ENCODE measurements at regions not wholly inside any gene's neighbourhood (a gene's known extent, or its start where the extent isn't known, plus 50 kb on each side); places are given as distances from the start of the nearest gene placed in this dataset.
A peak's percentile ranks its signal among the peaks of the same experiment; 100 is the strongest.

DNA sequence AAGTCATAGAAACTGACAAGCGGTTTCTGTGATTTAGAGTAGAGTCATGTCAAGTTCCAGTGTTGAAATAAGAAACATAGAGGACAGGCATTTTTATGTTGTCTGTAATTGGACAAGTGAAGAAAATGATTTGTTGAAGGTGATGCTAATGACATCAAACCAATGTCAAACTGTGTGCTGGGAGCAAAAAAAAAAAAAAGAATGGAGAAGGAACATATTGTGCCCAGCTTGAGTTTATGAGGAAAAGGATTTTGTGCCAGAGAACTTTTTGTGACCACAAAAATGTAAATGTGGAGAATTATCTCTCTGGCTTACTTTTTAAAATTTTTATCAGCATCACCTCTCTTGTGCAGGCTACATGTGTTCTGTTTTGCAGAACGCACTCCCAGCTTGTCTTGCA, 495.7 kb downstream of the RAPGEF2 start:
- Mint-ChIP-seq H3K27ac (ENCODE audit: low read depth, unreplicated experiment) (no peak overlapping the region), H3K4me1 (ENCODE audit: insufficient read depth, unreplicated experiment) (peaks cover 15% of the 10 kb centered on the region), H3K36me3 (ENCODE audit: insufficient read depth, unreplicated experiment) (no peaks in the 10 kb centered on the region), H3K4me3 (ENCODE audit: unreplicated experiment) (no peak overlapping the region), H3K9me3 (ENCODE audit: unreplicated experiment) (no peaks in the 10 kb centered on the region), H3K27me3 (ENCODE audit: insufficient read depth, unreplicated experiment) (no peaks in the 10 kb centered on the region)
- no TSS peak for BruUV-seq (replicated peaks)
- ChIA-PET POLR2A (no interaction called here), CTCF (interaction anchor here (1.6 kb wide), 1 partner anchor 9 kb away, joined by 4 read pairs; no protein-coding TSS in a partner anchor)
- DNase-seq (ENCODE audit: unreplicated experiment) = no peak
- intact Hi-C loops (cut with micrococcal nuclease) = no loop called here
- TF ChIP-seq, protein P1, sequence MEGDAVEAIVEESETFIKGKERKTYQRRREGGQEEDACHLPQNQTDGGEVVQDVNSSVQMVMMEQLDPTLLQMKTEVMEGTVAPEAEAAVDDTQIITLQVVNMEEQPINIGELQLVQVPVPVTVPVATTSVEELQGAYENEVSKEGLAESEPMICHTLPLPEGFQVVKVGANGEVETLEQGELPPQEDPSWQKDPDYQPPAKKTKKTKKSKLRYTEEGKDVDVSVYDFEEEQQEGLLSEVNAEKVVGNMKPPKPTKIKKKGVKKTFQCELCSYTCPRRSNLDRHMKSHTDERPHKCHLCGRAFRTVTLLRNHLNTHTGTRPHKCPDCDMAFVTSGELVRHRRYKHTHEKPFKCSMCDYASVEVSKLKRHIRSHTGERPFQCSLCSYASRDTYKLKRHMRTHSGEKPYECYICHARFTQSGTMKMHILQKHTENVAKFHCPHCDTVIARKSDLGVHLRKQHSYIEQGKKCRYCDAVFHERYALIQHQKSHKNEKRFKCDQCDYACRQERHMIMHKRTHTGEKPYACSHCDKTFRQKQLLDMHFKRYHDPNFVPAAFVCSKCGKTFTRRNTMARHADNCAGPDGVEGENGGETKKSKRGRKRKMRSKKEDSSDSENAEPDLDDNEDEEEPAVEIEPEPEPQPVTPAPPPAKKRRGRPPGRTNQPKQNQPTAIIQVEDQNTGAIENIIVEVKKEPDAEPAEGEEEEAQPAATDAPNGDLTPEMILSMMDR (IDR thresholded peaks at IDR 0.05; ENCODE audit: unreplicated experiment) = no peak

- ChIA-PET CTCF (no interaction called here), POLR2A (no interaction called here)
- H3K4me1 Mint-ChIP-seq (ENCODE audit: insufficient read depth, unreplicated experiment) = peaks cover 15% of the 10 kb centered on the region
- no peaks in the 10 kb centered on the region for H3K9me3 Mint-ChIP-seq (ENCODE audit: unreplicated experiment)
- BruUV-seq (replicated peaks) = no TSS peak
- intact Hi-C loops (cut with micrococcal nuclease) = no loop called here
- no peak for DNase-seq (ENCODE audit: unreplicated experiment)
- H3K27ac Mint-ChIP-seq (ENCODE audit: low read depth, unreplicated experiment) = no peak overlapping the region
- H3K4me3 Mint-ChIP-seq (ENCODE audit: unreplicated experiment) = no peak overlapping the region
- no peaks in the 10 kb centered on the region for H3K36me3 Mint-ChIP-seq (ENCODE audit: insufficient read depth, unreplicated experiment)
- no peaks in the 10 kb centered on the region for H3K27me3 Mint-ChIP-seq (ENCODE audit: insufficient read depth, unreplicated experiment)
- TF ChIP-seq, protein P1 (IDR thresholded peaks at IDR 0.05; ENCODE audit: unreplicated experiment) = no peak
Observed at GRCh38 chr4:159600061-159600460, 497.2 kb downstream of the RAPGEF2 start.

- DNase-seq (ENCODE audit: unreplicated experiment) = no peak
- Mint-ChIP-seq H3K9me3 (ENCODE audit: unreplicated experiment) (no peaks in the 10 kb centered on the region), H3K4me3 (ENCODE audit: unreplicated experiment) (no peak overlapping the region), H3K4me1 (ENCODE audit: insufficient read depth, unreplicated experiment) (peaks cover 14% of the 10 kb centered on the region), H3K27ac (ENCODE audit: low read depth, unreplicated experiment) (no peak overlapping the region), H3K36me3 (ENCODE audit: insufficient read depth, unreplicated experiment) (no peaks in the 10 kb centered on the region), H3K27me3 (ENCODE audit: insufficient read depth, unreplicated experiment) (no peaks in the 10 kb centered on the region)
- ChIA-PET CTCF (no interaction called here), POLR2A (no interaction called here)
- TF ChIP-seq, protein P1 (IDR thresholded peaks at IDR 0.05; ENCODE audit: unreplicated experiment) = no peak
- BruUV-seq (replicated peaks) = no TSS peak
- intact Hi-C loops (cut with micrococcal nuclease) = loop anchor here (5.0 kb wide), 1 partner anchor 117 kb away; no protein-coding TSS in a partner anchor
Observed at GRCh38 chr4:159604781-159605180, 501.9 kb downstream of the RAPGEF2 start.

GRCh38 chr4:159606835-159607234, 504.0 kb downstream of the RAPGEF2 start:
- no peaks in the 10 kb centered on the region for H3K36me3 Mint-ChIP-seq (ENCODE audit: insufficient read depth, unreplicated experiment)
- CTCF ChIA-PET = no interaction called here
- intact Hi-C loops (cut with micrococcal nuclease) = loop anchor here (5.0 kb wide), 1 partner anchor 120 kb away; no protein-coding TSS in a partner anchor

More at GRCh38 chr4:159606835-159607234, 504.0 kb downstream of the RAPGEF2 start:
- Mint-ChIP-seq H3K27me3 (ENCODE audit: insufficient read depth, unreplicated experiment) (no peaks in the 10 kb centered on the region), H3K4me1 (ENCODE audit: insufficient read depth, unreplicated experiment) (peaks cover 14% of the 10 kb centered on the region), H3K27ac (ENCODE audit: low read depth, unreplicated experiment) (no peak overlapping the region), H3K4me3 (ENCODE audit: unreplicated experiment) (no peak overlapping the region), H3K9me3 (ENCODE audit: unreplicated experiment) (no peaks in the 10 kb centered on the region)
- DNase-seq (ENCODE audit: unreplicated experiment) = peak; percentile 33
- POLR2A ChIA-PET = no interaction called here
- no TSS peak for BruUV-seq (replicated peaks)
- TF ChIP-seq, protein P1 (IDR thresholded peaks at IDR 0.05; ENCODE audit: unreplicated experiment) = no peak
